HepG2 (cell line): ENCODE measurements at regions not wholly inside any gene's neighbourhood (a gene's known extent, or its start where the extent isn't known, plus 50 kb on each side); places are given as distances from the start of the nearest gene placed in this dataset.

Source experiments
- ATAC-seq: fragments of 200-7000 bp; cut with Tn5 transposase; 3 replicates; pipeline ENCODE4 v1.9.1; 2020; ENCODE audit warnings: mild to moderate bottlenecking, moderate library complexity
- BruUV-seq: library from RNA; stranded (reverse); fragments of 400-500 nt; replicated peaks from 2 replicates; lab custom pipeline; 2021; lab: Mats Ljungman, UMichigan
- CTCF ChIA-PET: fragments of 300-600 bp; formaldehyde crosslinking; extraction: SDS; loops from one replicate; lab custom pipeline; 2021; ENCODE audit warnings: low total read pairs, inconsistent platforms, low intra/inter-chr PET ratio; lab: Yijun Ruan, JAX
- POLR2A ChIA-PET: fragments of 350-600 bp; sonication (Branson Sonifier 250); formaldehyde crosslinking; loops from one replicate; lab custom pipeline; 2020; ENCODE audit warnings: antibody characterized with exemption, inconsistent platforms; lab: Yijun Ruan, JAX
- DNase-seq: peaks from one replicate; pipeline ENCODE4 v3.0.0-alpha.2; 2015; ENCODE audit warnings: low spot score
- FAIRE-seq: peaks from 3 replicates; lab custom pipeline; 2011; peaks lifted over from hg19 to GRCh38; lab: Jason Lieb, UNC
- H2AFZ ChIP-seq: one replicate; pipeline ENCODE4 v1.6.1; 2011; ENCODE audit warnings: low read length, inconsistent platforms
- H3K27ac ChIP-seq: fragments of 300-600 bp; 3 replicates; pipeline ENCODE4 v1.8.0; 2011; ENCODE audit warnings: mixed run types, mild to moderate bottlenecking, mixed read lengths, low read length, inconsistent platforms; ENCODE audit not compliant: insufficient read depth; ENCODE audit errors: extremely low read length
- H3K27me3 ChIP-seq, 2 experiments: fragments of 200-600 bp in 1 of 2; 2 replicates in 1 of 2; 3 replicates in 1 of 2; pipeline versions ENCODE4 v1.6.0 to v1.8.0; 2011; ENCODE audit warnings: low read length in 2 of 2, mild to moderate bottlenecking in 2 of 2, moderate library complexity in 2 of 2, inconsistent platforms in 1 of 2; ENCODE audit not compliant: insufficient read depth in 2 of 2, control insufficient read depth in 1 of 2
- H3K36me3 ChIP-seq, 2 experiments: fragments of 200-600 bp in 1 of 2; replicated peaks in 1 of 2; 2 replicates in 1 of 2; 3 replicates in 1 of 2; pipeline versions ENCODE4 v1.5.1 to v1.8.0; 2011; ENCODE audit warnings: low read length in 2 of 2, inconsistent platforms in 1 of 2; ENCODE audit not compliant: insufficient read depth in 2 of 2, control insufficient read depth in 1 of 2
- H3K4me1 ChIP-seq: 2 replicates; pipeline ENCODE4 v1.5.1; 2012; ENCODE audit warnings: low read length, inconsistent platforms; ENCODE audit not compliant: insufficient read depth
- H3K4me2 ChIP-seq: 2 replicates; pipeline ENCODE4 v1.6.0; 2011; ENCODE audit warnings: low read depth, low read length, inconsistent platforms
- H3K4me3 ChIP-seq, 3 experiments: fragments of 200-600 bp in 1 of 3; sonication (generic), shearing (Covaris generic) in 1 of 3; replicated peaks in 1 of 3; 2 replicates each; pipeline ENCODE4 v1.5.1; 2011 to 2016; ENCODE audit warnings: low read length in 3 of 3, inconsistent platforms in 2 of 3, low read depth in 2 of 3, mild to moderate bottlenecking in 2 of 3, control low read depth in 1 of 3, mixed read lengths in 1 of 3; ENCODE audit not compliant: insufficient read depth in 1 of 3
- H3K79me2 ChIP-seq: one replicate; pipeline ENCODE4 v1.6.1; 2011; ENCODE audit warnings: low read length, inconsistent platforms; ENCODE audit not compliant: insufficient read depth
- H3K9ac ChIP-seq: 2 replicates; pipeline ENCODE4 v1.6.0; 2011; ENCODE audit warnings: mild to moderate bottlenecking, low read depth, low read length, inconsistent platforms; ENCODE audit not compliant: insufficient read depth
- H3K9me3 ChIP-seq: 2 replicates; pipeline ENCODE4 v1.5.1; 2012; ENCODE audit warnings: mild to moderate bottlenecking, low read length
- H4K20me1 ChIP-seq: 2 replicates; pipeline ENCODE4 v1.6.0; 2011; ENCODE audit warnings: inconsistent platforms, mild to moderate bottlenecking, low read length, moderate library complexity; ENCODE audit not compliant: insufficient read depth
- ATF2 ChIP-seq: sonication (generic); formaldehyde crosslinking; IDR thresholded peaks from 2 replicates; pipeline ENCODE4 v1.4.0; 2020; ENCODE audit warnings: missing genetic modification reagents
- BCL6 ChIP-seq: IDR thresholded peaks from 2 replicates; pipeline ENCODE4 v1.6.1; 2016; ENCODE audit warnings: missing genetic modification reagents, missing compliant biosample characterization
- HMG20B ChIP-seq: conservative IDR thresholded peaks from 2 replicates; pipeline ENCODE4 v1.6.1; 2016; ENCODE audit warnings: missing genetic modification reagents, missing compliant biosample characterization
- HMGA1 ChIP-seq: sonication (generic); formaldehyde crosslinking; conservative IDR thresholded peaks from 2 replicates; pipeline ENCODE4 v1.4.0; 2020; ENCODE audit warnings: missing genetic modification reagents
- IRX3 ChIP-seq: sonication (generic); formaldehyde crosslinking; IDR thresholded peaks from 2 replicates; pipeline ENCODE4 v1.8.1; 2023; ENCODE audit warnings: mild to moderate bottlenecking, low read depth, missing genetic modification reagents, borderline replicate concordance
- NR1H2 ChIP-seq: sonication (generic); formaldehyde crosslinking; IDR thresholded peaks from 2 replicates; pipeline ENCODE4 v1.8.1; 2022; ENCODE audit warnings: low read depth, missing genetic modification reagents, borderline replicate concordance
- NR2F2 ChIP-seq: IDR thresholded peaks from 2 replicates; pipeline ENCODE4 v1.6.1; 2012; ENCODE audit warnings: low read depth, inconsistent platforms, borderline replicate concordance
- SATB2 ChIP-seq: sonication (generic); formaldehyde crosslinking; IDR thresholded peaks from 2 replicates; pipeline ENCODE4 v1.5.0; 2020; ENCODE audit warnings: missing genetic modification reagents
- SP1 ChIP-seq, 2 experiments: fragments of 450-650 bp in 1 of 2; sonication (generic) in 1 of 2; formaldehyde crosslinking in 1 of 2; IDR thresholded peaks; 2 replicates each; pipeline versions ENCODE4 v1.4.0 to v1.6.1; 2016 to 2020; ENCODE audit warnings: missing genetic modification reagents in 1 of 2
- SUZ12 ChIP-seq: fragments of 150-350 bp; IDR thresholded peaks from 2 replicates; pipeline ENCODE4 v1.6.1; 2014; ENCODE audit warnings: low read depth, low read length
- ZFX ChIP-seq: sonication (generic); formaldehyde crosslinking; IDR thresholded peaks from 2 replicates; pipeline ENCODE4 v1.4.0; 2020; ENCODE audit warnings: mild to moderate bottlenecking, low read depth, missing genetic modification reagents, moderate library complexity
- ZNF292 ChIP-seq: sonication (generic); formaldehyde crosslinking; IDR thresholded peaks from 2 replicates; pipeline ENCODE4 v1.8.1; 2022; ENCODE audit warnings: mild to moderate bottlenecking, low read depth, missing genetic modification reagents, borderline replicate concordance
- ZNF329 ChIP-seq: sonication (generic); formaldehyde crosslinking; IDR thresholded peaks from 2 replicates; pipeline ENCODE4 v1.9.0; 2021; ENCODE audit warnings: low read depth, mild to moderate bottlenecking, missing genetic modification reagents
- ZNF547 ChIP-seq: sonication (generic); formaldehyde crosslinking; IDR thresholded peaks from 2 replicates; pipeline ENCODE4 v1.5.1; 2020; ENCODE audit warnings: mild to moderate bottlenecking, missing genetic modification reagents
- ZNF616 ChIP-seq: sonication (generic); formaldehyde crosslinking; IDR thresholded peaks from 2 replicates; pipeline ENCODE4 v1.5.0; 2020; ENCODE audit warnings: low read depth, mild to moderate bottlenecking, missing genetic modification reagents
- ZZZ3 ChIP-seq: sonication (generic); formaldehyde crosslinking; IDR thresholded peaks from 2 replicates; pipeline ENCODE4 v1.4.0; 2020; ENCODE audit warnings: missing genetic modification reagents, mild to moderate bottlenecking, borderline replicate concordance
- WGBS: methylation state at CpG from one replicate; pipeline ENCODE4 v1.1.6; 2017; ENCODE audit warnings: low lambda C conversion rate; 5-methylcytosine and 5-hydroxymethylcytosine counted together
- in situ Hi-C: cut with HindIII; loops from 2 replicates; pipeline ENCODE4 v1.10.0; 2017; ENCODE audit warnings: low pct_unique_long_range_greater_than_20kb; ENCODE audit not compliant: extremely low pct_ligation_motif_present
- intact Hi-C: fragments of 100-400 bp; cut with micrococcal nuclease; formaldehyde crosslinking; loops from one replicate; pipeline ENCODE4 v1.10.0; 2022; ENCODE audit not compliant: unreplicated experiment

GRCh38 chr3:64764386-64764929 lies 76.7 kb upstream of the ADAMTS9 start:
- ATAC-seq (no peak), FAIRE-seq (no peak), DNase-seq (no peak)
- Histone ChIP-seq H4K20me1 (no peaks in the 10 kb centered on the region), H3K27me3 (no peaks in the 10 kb centered on the region), H3K4me3 (no peak overlapping the region), H3K4me1 (no peaks in the 10 kb centered on the region), H3K9ac (no peak overlapping the region), H3K4me2 (no peak overlapping the region), H3K79me2 (no peaks in the 10 kb centered on the region), H3K27ac (no peak overlapping the region), H3K36me3 (no peaks in the 10 kb centered on the region), H2AFZ (no peak overlapping the region), H3K9me3 (no peaks in the 10 kb centered on the region)
- no TSS peak for BruUV-seq
- ChIA-PET CTCF (no interaction called here), POLR2A (no interaction called here)
- 42% methylated on average over 6 of the region's 6 CpGs for WGBS
- TF ChIP-seq SATB2 (CRISPR knock-in tag) (no peak), NR2F2 (no peak), ZNF292 (CRISPR knock-in tag) (no peak), ZZZ3 (CRISPR knock-in tag) (no peak), ZNF547 (CRISPR knock-in tag) (no peak), ZNF616 (CRISPR knock-in tag) (no peak), SP1 (IDR thresholded peaks at IDR 0.05) (no peak), SP1 (CRISPR knock-in tag; IDR thresholded peaks at IDR 0.05) (no peak), HMG20B (CRISPR knock-in tag) (no peak), BCL6 (CRISPR knock-in tag) (no peak), ZFX (CRISPR knock-in tag) (no peak), ATF2 (CRISPR knock-in tag) (no peak), SUZ12 (no peak), IRX3 (CRISPR knock-in tag) (no peak), NR1H2 (CRISPR knock-in tag) (no peak), ZNF329 (no peak), HMGA1 (CRISPR knock-in tag) (no peak)
- intact Hi-C loops (no loop called here), in situ Hi-C loops (no loop called here)
